NCI-H82 (cell line): ENCODE measurements at regions not wholly inside any gene's neighbourhood (a gene's known extent, or its start where the extent isn't known, plus 50 kb on each side); places are given as distances from the start of the nearest gene placed in this dataset.
A peak's percentile ranks its signal among the peaks of the same experiment; 100 is the strongest.
"Not testable (repeated sequence)": the region's sequence is repeated elsewhere in the genome, so short reads cannot be mapped to it uniquely, and the experiment has no call there.

Source experiments
- DNase-seq: peaks from one replicate; lab custom pipeline; 2025; lab: John Stamatoyannopoulos, UW

DNA sequence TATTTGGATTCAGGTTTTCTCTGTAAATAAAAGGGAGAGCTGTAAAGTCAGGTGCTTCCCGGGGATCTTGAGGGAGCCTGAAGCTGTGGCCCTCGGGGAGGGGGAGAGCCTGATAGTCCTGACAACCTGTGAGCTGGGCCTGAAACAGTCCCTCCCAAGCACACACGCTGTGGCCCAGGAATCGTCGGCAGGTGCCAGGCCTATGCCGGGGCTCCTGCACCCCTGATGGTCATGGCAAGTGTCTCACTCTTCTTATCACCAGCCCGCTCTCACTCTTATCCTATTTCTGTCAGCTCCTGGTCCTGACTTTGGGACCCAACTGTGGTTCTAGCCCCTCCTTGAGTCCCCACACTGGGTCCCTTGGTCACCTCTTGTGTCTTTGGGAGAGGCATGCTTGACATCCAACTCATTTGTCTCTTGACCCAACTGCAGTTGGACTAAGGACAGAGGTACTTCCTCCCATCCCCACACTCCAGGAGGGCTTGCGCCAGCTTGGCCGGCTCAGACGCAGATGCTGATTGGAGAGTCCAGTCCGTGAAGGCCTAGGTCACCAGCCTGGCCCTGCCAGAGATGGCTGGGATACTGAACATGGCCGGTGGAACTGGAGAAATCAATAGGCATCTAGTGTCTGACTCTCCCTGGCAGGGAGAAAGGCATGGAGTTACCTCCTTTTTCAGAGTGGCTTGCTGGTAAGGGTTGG, 170.5 kb upstream of the WSCD1 start:
- no peak for DNase-seq

DNA sequence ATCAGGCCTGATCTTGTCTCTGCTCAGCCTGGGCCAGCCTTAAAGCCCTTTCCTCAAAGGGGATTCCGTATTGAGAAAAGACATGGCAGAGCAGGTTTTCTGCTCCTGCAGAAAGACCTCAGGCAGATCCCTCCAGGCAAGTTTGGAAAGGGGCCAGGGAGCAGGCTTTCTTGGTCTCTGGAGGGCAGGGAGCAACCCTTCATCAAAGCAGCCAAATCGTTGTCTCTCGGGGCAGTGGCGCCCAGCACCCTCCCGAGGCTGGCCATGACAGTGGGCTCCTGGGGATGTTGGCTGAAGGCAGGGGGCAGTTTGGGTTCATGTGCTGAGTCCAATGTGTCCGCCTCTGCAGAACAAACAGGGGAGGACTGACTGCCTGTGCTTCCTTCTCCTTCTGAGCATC, 168.4 kb upstream of the WSCD1 start:
- no peak for DNase-seq

GRCh38 chr17:5902181-5903140, 167.7 kb upstream of the WSCD1 start:
- DNase-seq: peak; percentile 42

GRCh38 chr17:5911919-5912318, 158.3 kb upstream of the WSCD1 start:
- no peak for DNase-seq

GRCh38 chr17:5913032-5913531, 157.1 kb upstream of the WSCD1 start:
- no peak for DNase-seq

DNA sequence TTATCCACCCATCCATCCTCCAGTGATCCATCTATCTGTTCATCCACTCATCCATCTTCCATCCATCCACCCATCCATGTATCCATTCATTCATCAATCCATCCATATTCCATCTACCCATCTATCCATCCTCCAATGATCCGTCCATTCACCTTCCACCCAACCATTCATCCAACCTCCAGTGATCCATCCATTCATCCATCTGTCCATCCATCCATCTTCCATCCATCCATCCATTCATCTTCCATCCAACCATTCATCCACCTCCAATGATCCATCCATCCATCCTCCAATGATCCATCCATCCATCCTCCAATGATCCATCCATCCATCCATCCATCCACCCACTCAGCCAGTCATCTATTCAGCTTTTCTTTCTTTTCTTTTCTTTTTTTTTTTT, 156.5 kb upstream of the WSCD1 start:
- DNase-seq: no peak

DNA sequence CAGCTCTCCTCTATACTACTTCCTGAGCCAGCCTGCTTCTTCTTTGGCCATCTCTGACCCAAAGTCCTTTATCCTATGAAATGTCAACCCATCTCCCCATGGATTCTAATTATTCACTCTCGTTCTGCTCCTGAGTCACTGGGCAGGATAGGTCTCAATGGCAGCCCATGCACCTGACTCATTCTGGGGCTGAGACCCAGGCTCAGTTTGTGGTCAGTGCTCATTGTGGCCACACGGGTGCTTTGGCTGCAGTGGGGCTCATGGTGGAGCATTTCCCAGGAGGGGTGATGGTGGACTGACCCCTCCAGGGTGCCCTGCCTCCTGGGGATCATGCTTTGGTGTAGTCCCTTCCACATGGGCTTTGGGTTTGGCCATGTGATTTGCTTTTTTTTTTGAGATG, 154.8 kb upstream of the WSCD1 start:
- no peak for DNase-seq

DNA sequence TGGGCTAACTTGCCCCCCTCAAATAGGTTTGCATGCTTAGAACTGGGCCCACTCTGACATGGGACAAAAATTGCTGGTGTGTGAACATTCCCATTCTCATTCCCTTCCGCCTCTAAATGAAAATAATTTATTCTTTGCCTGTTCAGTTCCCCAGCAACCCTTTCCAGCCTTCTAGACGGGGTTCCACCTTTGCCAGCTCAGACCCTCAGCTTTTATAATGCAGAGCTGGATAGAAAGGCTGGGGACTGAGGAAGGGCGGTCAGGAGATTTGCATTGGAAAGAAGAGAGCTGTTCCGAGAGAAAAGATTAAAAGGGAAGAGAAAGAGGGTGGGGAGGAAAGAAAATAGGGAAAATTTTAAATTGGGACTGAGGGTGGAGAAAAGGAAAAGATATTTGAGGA, 151.1 kb upstream of the WSCD1 start:
- no peak for DNase-seq

DNA sequence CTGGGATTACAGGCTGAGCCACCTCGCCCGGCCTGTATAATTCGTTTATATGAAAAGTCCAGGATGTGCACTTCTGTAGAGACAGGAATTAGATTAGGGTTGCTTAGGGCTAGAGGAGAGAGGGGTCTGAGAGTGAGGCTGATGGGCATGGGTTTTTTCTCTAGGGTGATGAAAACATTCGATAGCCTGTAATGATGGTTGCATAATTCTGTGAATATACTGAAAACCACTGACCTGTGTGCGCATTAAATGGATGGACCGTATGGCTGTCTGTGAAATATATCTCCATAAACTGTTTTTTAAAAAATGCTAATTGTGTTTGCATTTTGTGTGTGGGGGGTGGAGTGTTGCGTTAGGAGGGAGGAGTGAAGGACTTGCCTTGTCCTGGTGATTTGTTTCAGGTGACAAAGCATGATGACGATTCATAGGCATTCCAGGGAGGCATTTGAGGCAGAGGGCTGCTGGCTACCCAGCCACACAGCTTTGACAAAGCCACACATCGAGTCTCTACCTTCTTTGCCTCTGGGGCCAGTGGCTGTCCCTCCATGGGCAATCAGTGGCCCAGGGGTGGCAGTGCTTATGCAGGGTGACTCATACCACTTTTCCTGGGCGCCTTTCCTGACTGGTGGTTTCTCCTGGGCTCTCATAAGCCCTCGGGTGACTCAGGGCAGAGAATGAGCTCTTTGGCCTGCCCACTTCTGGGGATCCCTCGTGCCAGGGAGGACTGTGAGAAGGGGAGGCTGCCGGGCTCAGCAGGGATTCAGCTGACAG, 148.5 kb upstream of the WSCD1 start:
- no peak for DNase-seq

DNA sequence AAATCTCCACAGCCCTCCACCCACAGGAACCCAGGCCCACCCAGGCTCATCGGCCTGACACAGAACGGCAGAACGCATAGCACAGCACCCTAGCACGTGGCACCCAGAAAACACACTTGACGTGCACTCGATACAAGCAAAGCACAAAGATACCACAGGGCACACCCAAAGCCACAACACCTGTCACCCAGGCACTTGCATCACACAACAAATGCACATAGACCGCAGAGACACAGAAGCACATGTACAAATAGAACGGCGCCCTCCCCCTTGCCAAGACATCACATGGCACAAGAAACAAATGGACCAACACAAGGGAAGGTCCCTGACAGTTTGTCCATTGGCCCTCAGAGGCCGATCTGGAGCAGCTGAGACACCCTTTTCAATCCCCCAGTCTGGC, 147.7 kb upstream of the WSCD1 start:
- DNase-seq: no peak

DNA sequence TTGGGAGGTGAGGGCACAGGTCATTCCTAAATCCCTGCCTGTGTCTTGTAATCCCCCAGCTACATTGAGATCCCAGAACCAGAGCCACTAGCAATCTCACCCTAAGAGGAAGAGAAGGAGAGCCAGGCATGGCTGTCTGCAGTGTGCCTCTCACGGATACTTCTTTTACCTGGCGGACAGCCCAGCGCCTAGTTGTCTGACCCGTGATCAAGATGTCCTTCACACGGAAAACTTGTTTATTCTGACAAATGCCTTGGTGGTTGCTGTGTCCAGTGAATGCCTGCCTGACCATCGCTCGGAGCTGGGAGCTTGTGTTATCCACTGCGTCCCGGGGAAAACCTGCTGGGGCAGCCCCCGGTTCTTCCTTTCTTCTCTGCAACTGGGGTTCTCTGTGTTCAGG, 140.5 kb upstream of the WSCD1 start:
- no peak for DNase-seq

- DNase-seq: not testable (repeated sequence)
Measured at GRCh38 chr17:5930555-5930954, 139.6 kb upstream of the WSCD1 start.

DNA sequence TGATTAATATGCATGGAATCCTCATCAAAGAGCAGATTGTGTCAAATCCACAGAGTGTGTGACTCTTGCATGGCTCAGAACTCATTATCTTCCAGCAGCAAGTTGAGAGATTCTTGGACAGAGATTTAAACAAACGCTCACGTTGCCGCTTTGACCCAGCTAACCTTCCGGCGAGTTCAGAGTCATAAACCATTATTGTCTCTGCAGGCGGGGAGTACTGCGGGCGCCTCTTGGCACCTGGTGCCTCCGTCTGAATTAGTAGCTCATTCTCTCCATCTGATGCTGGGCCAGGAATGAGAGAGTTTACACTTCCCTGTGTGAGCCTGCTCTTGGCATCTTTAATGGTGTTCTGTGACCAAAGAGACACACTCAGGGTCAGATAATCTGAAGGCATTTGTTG, 138.6 kb upstream of the WSCD1 start:
- DNase-seq: no peak

- no peak for DNase-seq
Measured at GRCh38 chr17:5933430-5933829, 136.7 kb upstream of the WSCD1 start.

DNA sequence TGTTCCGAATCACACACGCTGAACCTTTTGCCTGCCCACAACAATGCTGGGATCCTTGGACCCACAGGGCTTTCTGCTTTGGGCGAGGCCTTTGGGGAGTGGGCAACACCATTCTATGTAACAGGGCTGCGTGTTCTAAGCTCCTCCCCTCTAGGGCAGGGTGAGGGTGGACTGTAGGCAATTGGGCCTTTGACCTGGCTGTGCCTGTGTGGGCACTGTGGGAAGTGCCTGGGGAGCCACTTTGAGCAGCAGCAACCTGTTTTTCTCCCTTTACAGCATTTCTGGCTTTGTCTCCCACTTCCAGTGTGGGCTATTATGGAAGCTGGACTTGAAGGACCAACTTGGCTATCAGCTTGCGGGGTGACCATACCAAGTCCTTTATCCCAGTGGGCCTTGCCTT, 128.9 kb upstream of the WSCD1 start:
- no peak for DNase-seq

GRCh38 chr17:5942687-5943086, 127.5 kb upstream of the WSCD1 start:
- DNase-seq: no peak

DNA sequence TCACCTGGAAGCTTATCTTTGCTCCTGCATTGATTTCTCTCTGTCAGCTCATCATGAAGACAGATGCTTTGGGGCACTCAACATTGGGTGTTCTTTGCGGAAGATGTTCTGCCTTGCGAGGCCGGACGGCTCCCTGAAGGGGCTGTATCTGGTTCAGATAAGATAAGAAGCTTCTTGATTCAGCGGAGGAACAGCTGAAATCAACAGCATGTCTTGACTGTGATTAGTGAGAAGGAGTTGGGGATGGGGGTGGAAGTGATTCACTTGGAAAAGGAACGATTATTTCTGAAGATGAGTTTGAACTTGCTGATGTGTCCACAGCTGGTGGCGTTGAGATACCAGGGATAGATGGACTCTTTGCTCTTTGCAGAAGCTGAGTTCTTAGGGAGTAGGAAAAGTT, 126.9 kb upstream of the WSCD1 start:
- no peak for DNase-seq

DNA sequence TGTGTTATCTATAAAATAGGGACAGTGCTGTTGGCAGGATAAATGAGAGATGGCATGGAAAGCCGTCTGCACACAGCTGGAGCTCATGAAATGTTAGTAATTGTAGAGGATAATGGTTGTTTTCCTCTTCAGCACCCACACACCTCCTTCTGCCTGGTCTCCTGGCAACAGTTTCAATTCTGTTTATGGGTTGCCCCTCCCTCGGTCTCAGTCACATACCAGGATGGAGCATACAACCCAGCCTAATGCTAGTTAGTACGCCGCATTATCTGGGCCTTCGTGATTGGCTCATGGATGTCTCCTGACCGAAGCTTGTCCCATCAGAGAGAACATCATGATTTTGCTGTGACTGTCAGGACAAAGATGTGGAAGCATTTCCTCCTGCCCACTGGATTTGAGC, 126.2 kb upstream of the WSCD1 start:
- DNase-seq: no peak

DNA sequence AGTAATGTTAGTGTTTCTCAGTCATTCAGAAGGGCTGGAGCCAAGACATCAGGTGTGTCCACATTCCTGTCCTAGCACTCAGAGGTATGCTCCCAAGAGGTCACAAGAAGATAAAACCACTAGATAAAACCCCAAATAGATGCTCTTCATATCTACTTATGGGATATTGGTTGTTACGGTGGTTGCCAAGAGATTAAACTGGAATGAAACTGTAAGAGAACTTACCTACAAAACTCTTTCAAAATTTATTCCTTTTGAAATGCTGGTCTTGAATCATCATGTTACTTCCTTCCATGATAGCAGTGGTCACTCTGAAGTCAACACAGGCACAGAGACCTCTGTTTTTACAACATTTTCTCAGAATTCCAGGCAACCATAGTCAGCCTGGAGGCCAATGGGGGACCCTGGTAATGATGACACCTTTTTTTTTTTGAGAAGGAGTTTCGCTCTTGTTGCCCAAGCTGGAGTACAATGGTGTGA, 122.4 kb upstream of the WSCD1 start:
- no peak for DNase-seq

DNA sequence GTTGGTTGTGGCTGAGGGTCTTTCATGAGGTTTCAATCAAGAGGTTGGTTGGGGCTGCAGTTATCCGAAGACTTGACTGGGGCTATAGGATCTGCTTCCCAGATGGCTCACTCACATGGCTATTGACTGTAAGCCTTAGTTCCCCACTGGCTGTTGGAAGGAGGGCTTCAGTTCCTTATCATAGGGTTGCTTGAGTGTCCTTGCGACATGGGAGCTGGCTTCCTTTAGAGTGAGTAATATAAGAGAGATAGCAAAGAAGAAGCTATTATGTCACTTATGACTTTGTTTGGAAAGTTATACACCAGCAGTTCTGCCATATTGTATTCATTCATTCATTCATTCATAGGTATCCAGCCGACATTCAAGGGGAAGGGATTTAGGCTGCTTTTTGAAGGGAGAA, 121.4 kb upstream of the WSCD1 start:
- DNase-seq: no peak

DNA sequence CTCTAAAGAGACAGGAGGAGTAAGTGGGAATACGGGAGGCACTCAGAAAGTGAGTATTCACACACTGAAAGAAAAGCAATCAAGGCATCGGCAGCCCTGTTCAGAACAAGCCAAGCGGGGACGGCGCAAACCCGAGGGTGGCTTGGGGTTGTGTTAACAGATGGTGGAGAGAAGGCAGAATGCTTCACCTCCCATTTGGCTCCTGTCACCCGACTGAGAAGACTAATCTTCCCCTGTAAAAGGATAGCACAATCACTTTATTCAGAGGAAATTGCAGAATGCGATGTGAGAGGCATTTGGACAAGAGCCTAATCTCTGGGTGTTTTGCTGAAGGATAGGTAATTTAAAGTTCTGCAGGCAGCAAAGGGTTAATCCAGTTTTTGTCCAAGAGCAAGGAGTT, 119.3 kb upstream of the WSCD1 start:
- DNase-seq: peak; percentile 92

- no peak for DNase-seq
Measured at GRCh38 chr17:5951912-5952311, 118.3 kb upstream of the WSCD1 start.
